IMR-90 (cell line): ENCODE measurements at regions not wholly inside any gene's neighbourhood (a gene's known extent, or its start where the extent isn't known, plus 50 kb on each side); places are given as distances from the start of the nearest gene placed in this dataset.

Experiments
- ATAC-seq: fragments of 200-7000 bp; cut with Tn5 transposase; 2 replicates; pipeline ENCODE4 v1.9.1; 2020; ENCODE audit warnings: low read depth, mild to moderate bottlenecking, moderate library complexity
- BruUV-seq: library from RNA; stranded (reverse); fragments of 400-500 nt; replicated peaks from 2 replicates; lab custom pipeline; 2021; lab: Mats Ljungman, UMichigan
- CTCF ChIA-PET: fragments of 300-600 bp; formaldehyde crosslinking; extraction: SDS; loops from one replicate; lab custom pipeline; 2021; ENCODE audit warnings: antibody characterized with exemption; lab: Yijun Ruan, JAX
- POLR2A ChIA-PET: fragments of 300-600 bp; sonication (Branson Sonifier 250); formaldehyde crosslinking; loops from one replicate; lab custom pipeline; 2022; ENCODE audit warnings: antibody characterized with exemption; ENCODE audit not compliant: unreplicated experiment; lab: Charles Lee
- DNase-seq: peaks from one replicate; pipeline ENCODE4 v3.0.0; 2013
- H2AFZ ChIP-seq: replicated peaks from 2 replicates; pipeline ENCODE3; 2013; ENCODE audit warnings: low read length, mild to moderate bottlenecking; ENCODE audit not compliant: poor library complexity
- H2AK5ac ChIP-seq: 2 replicates; pipeline ENCODE4 v1.6.1; 2013; ENCODE audit warnings: low read depth, low read length, inconsistent platforms
- H2AK9ac ChIP-seq: replicated peaks from 2 replicates; pipeline ENCODE3; 2013; ENCODE audit warnings: mild to moderate bottlenecking, low read depth, low read length, moderate library complexity; ENCODE audit not compliant: poor library complexity
- H2BK120ac ChIP-seq: 2 replicates; pipeline ENCODE4 v1.6.1; 2013; ENCODE audit warnings: low read depth, low read length, inconsistent platforms
- H2BK15ac ChIP-seq: 3 replicates; pipeline ENCODE4 v1.6.1; 2013; ENCODE audit warnings: low read depth, low read length, inconsistent platforms
- H2BK20ac ChIP-seq: 2 replicates; pipeline ENCODE4 v1.6.1; 2013; ENCODE audit warnings: low read depth, mild to moderate bottlenecking, inconsistent platforms, low read length, moderate library complexity
- H2BK5ac ChIP-seq: 2 replicates; pipeline ENCODE4 v1.6.1; 2013; ENCODE audit warnings: mild to moderate bottlenecking, low read depth, low read length, inconsistent platforms; ENCODE audit not compliant: poor library complexity, severe bottlenecking
- H3K14ac ChIP-seq: replicated peaks from 2 replicates; pipeline ENCODE4 v1.6.1; 2013; ENCODE audit warnings: low read depth, low read length, inconsistent platforms
- H3K18ac ChIP-seq: 2 replicates; pipeline ENCODE4 v1.6.1; 2013; ENCODE audit warnings: low read depth, low read length, control low read depth
- H3K23ac ChIP-seq: 2 replicates; pipeline ENCODE4 v1.6.1; 2013; ENCODE audit warnings: low read depth, low read length, inconsistent platforms
- H3K27ac ChIP-seq: 2 replicates; pipeline ENCODE4 v1.5.1; 2013; ENCODE audit warnings: mild to moderate bottlenecking, control low read depth, low read length; ENCODE audit not compliant: insufficient read depth
- H3K27me3 ChIP-seq: 2 replicates; pipeline ENCODE4 v1.6.1; 2013; ENCODE audit warnings: low read length; ENCODE audit not compliant: control insufficient read depth, insufficient read depth
- H3K36me3 ChIP-seq: 2 replicates; pipeline ENCODE4 v1.6.1; 2013; ENCODE audit warnings: low read length, mixed read lengths; ENCODE audit not compliant: control insufficient read depth, insufficient read depth
- H3K4ac ChIP-seq: 2 replicates; pipeline ENCODE4 v1.6.1; 2013; ENCODE audit warnings: low read depth, low read length, inconsistent platforms
- H3K4me1 ChIP-seq: 2 replicates; pipeline ENCODE4 v1.6.1; 2013; ENCODE audit warnings: low read length, mixed read lengths; ENCODE audit not compliant: control insufficient read depth, insufficient read depth
- H3K4me2 ChIP-seq: 2 replicates; pipeline ENCODE4 v1.6.1; 2013; ENCODE audit warnings: low read depth, mild to moderate bottlenecking, control low read depth, low read length, moderate library complexity
- H3K4me3 ChIP-seq: 2 replicates; pipeline ENCODE4 v1.5.1; 2013; ENCODE audit warnings: low read depth, mild to moderate bottlenecking, control low read depth, low read length, moderate library complexity; ENCODE audit not compliant: insufficient read depth
- H3K56ac ChIP-seq: 2 replicates; pipeline ENCODE4 v1.6.1; 2013; ENCODE audit warnings: low read length, inconsistent platforms; ENCODE audit not compliant: insufficient read depth; ENCODE audit errors: extremely low read depth
- H3K79me1 ChIP-seq, 2 experiments: 2 replicates each; pipeline ENCODE4 v1.6.1; 2013; ENCODE audit warnings: low read length in 2 of 2, inconsistent platforms in 1 of 2, low read depth in 1 of 2
- H3K9ac ChIP-seq: 2 replicates; pipeline ENCODE4 v1.6.1; 2013; ENCODE audit warnings: low read depth, low read length, control low read depth
- H3K9me1 ChIP-seq: 2 replicates; pipeline ENCODE4 v1.6.1; 2013; ENCODE audit warnings: low read length, inconsistent platforms; ENCODE audit not compliant: insufficient read depth
- H3K9me3 ChIP-seq: 2 replicates; pipeline ENCODE4 v1.6.1; 2013; ENCODE audit warnings: low read length; ENCODE audit not compliant: control insufficient read depth, insufficient read depth
- H4K20me1 ChIP-seq: 2 replicates; pipeline ENCODE4 v1.6.1; 2013; ENCODE audit warnings: low read length, inconsistent platforms; ENCODE audit not compliant: insufficient read depth
- H4K5ac ChIP-seq: 2 replicates; pipeline ENCODE4 v1.6.1; 2013; ENCODE audit warnings: mild to moderate bottlenecking, low read depth, low read length, control low read depth
- H4K8ac ChIP-seq, 2 experiments: 2 replicates each; pipeline ENCODE4 v1.6.1; 2013; ENCODE audit warnings: low read depth in 2 of 2, low read length in 2 of 2, control low read depth in 1 of 2, inconsistent platforms in 1 of 2
- H4K91ac ChIP-seq: 2 replicates; pipeline ENCODE4 v1.6.1; 2013; ENCODE audit warnings: low read depth, low read length, inconsistent platforms; ENCODE audit not compliant: insufficient read depth
- CEBPB ChIP-seq: IDR thresholded peaks from 2 replicates; pipeline ENCODE4 v1.6.1; 2012; ENCODE audit warnings: low read depth, low read length, improper control_type of control experiment
- FOS ChIP-seq: fragments of 150-350 bp; IDR thresholded peaks from 2 replicates; pipeline ENCODE4 v1.6.1; 2016; ENCODE audit warnings: low read depth, low read length
- MAFK ChIP-seq: IDR thresholded peaks from 2 replicates; pipeline ENCODE4 v1.6.1; 2012; ENCODE audit warnings: low read depth, low read length, improper control_type of control experiment
- MAZ ChIP-seq: IDR thresholded peaks from 2 replicates; pipeline ENCODE4 v1.6.1; 2012; ENCODE audit warnings: low read depth, mild to moderate bottlenecking, low read length, improper control_type of control experiment, moderate library complexity, borderline replicate concordance
- MXI1 ChIP-seq: IDR thresholded peaks from 2 replicates; pipeline ENCODE4 v1.6.1; 2012; ENCODE audit warnings: low read depth, mild to moderate bottlenecking, low read length, moderate library complexity, borderline replicate concordance
- POLR2A ChIP-seq: IDR thresholded peaks from 2 replicates; pipeline ENCODE4 v1.6.1; 2012; ENCODE audit warnings: mild to moderate bottlenecking, low read depth, low read length
- RAD21 ChIP-seq: IDR thresholded peaks from 2 replicates; pipeline ENCODE4 v1.6.1; 2012; ENCODE audit warnings: low read length, improper control_type of control experiment
- RCOR1 ChIP-seq: IDR thresholded peaks from 2 replicates; pipeline ENCODE4 v1.6.1; 2012; ENCODE audit warnings: mild to moderate bottlenecking, low read length, improper control_type of control experiment; ENCODE audit not compliant: insufficient replicate concordance
- RFX5 ChIP-seq: IDR thresholded peaks from 2 replicates; pipeline ENCODE4 v1.8.0; 2012; ENCODE audit warnings: low read depth, mild to moderate bottlenecking, low read length, moderate library complexity
- SMC3 ChIP-seq: fragments of 150-350 bp; IDR thresholded peaks from 2 replicates; pipeline ENCODE4 v1.6.1; 2016; ENCODE audit warnings: low read depth, mild to moderate bottlenecking, antibody characterized with exemption, low read length, moderate library complexity
- dilution Hi-C: fragments of 300-500 bp; cut with HindIII; formaldehyde crosslinking; loops from one replicate; pipeline ENCODE4 v1.14.3; 2018; ENCODE audit warnings: low sequenced_read_pairs; ENCODE audit not compliant: unreplicated experiment
- in situ Hi-C: fragments of 300-500 bp; cut with MboI; formaldehyde crosslinking; loops from 3 replicates; pipeline ENCODE4 v1.14.3; 2019; ENCODE audit warnings: low sequenced_read_pairs, inconsistent platforms, mixed read lengths
- intact Hi-C: fragments of 100-400 bp; cut with micrococcal nuclease; formaldehyde crosslinking; loops from 2 replicates; pipeline ENCODE4 v1.10.0; 2022
- TF ChIP-seq, protein P1 (sequence below): conservative IDR thresholded peaks from 2 replicates; pipeline ENCODE4 v1.5.1; 2012; ENCODE audit warnings: mild to moderate bottlenecking, low read depth, low read length, improper control_type of control experiment
- TF ChIP-seq, protein P2 (sequence below): fragments of 150-350 bp; IDR thresholded peaks from 2 replicates; pipeline ENCODE4 v1.6.1; 2016; ENCODE audit warnings: low read depth, mild to moderate bottlenecking, low read length, moderate library complexity, borderline replicate concordance
- TF ChIP-seq, protein P3 (sequence below): fragments of 150-350 bp; IDR thresholded peaks from 2 replicates; pipeline ENCODE4 v1.6.1; 2017; ENCODE audit warnings: mild to moderate bottlenecking, antibody characterized with exemption, low read length, low read depth

DNA sequence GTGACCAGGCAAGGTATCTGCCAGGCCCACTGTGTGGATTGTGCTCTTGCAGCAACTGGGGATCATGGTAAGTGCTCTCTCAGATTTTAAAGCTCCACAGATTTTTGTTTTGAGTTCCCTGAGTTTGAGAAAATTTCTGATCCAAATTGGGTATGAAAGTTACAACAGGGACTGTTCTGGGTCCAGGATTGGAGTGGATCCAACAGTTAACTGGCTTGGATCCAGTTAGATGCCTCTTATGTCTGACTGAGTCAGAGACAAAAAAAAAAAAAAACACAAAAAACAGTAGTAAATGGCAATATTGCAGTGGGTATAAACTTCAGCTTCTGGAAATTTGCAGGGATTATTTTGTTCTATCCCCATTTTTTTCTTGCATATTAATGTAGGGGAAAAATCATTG, 598.8 kb downstream of the C12orf50 start:
- no peak overlapping the region for H3K4ac ChIP-seq
- no peak overlapping the region for H3K9ac ChIP-seq
- H3K27ac ChIP-seq = no peak overlapping the region
- H4K20me1 ChIP-seq = no peaks in the 10 kb centered on the region
- H3K4me1 ChIP-seq = no peaks in the 10 kb centered on the region
- BruUV-seq = no TSS peak
- no peak overlapping the region for H3K56ac ChIP-seq
- no peak overlapping the region for H3K23ac ChIP-seq
- H2BK15ac ChIP-seq = no peak overlapping the region
- ChIA-PET CTCF (interaction anchor here (0.6 kb wide), 1 partner anchor 393 kb away, joined by 14 read pairs; no protein-coding TSS in a partner anchor), POLR2A (interaction anchor here (0.5 kb wide), 1 partner anchor 13 kb away, joined by 5 read pairs; no protein-coding TSS in a partner anchor)
- dilution Hi-C loops = no loop called here
- H3K14ac ChIP-seq = no peak overlapping the region
- no peak overlapping the region for H2BK5ac ChIP-seq
- ATAC-seq (no peak), DNase-seq (no peak)
- H2AK5ac ChIP-seq = no peak overlapping the region
- H2AK9ac ChIP-seq = no peak overlapping the region
- no peaks in the 10 kb centered on the region for H3K27me3 ChIP-seq
- H3K9me1 ChIP-seq = no peaks in the 10 kb centered on the region
- no peak overlapping the region for H4K8ac ChIP-seq
- H3K18ac ChIP-seq = no peak overlapping the region
- no peak overlapping the region for H2BK120ac ChIP-seq
- TF ChIP-seq SMC3 (no peak), RFX5 (no peak), RAD21 (no peak), RCOR1 (no peak), CEBPB (no peak), POLR2A (no peak), FOS (no peak), MAZ (no peak), MAFK (no peak), MXI1 (no peak)
- TF ChIP-seq, protein P1, sequence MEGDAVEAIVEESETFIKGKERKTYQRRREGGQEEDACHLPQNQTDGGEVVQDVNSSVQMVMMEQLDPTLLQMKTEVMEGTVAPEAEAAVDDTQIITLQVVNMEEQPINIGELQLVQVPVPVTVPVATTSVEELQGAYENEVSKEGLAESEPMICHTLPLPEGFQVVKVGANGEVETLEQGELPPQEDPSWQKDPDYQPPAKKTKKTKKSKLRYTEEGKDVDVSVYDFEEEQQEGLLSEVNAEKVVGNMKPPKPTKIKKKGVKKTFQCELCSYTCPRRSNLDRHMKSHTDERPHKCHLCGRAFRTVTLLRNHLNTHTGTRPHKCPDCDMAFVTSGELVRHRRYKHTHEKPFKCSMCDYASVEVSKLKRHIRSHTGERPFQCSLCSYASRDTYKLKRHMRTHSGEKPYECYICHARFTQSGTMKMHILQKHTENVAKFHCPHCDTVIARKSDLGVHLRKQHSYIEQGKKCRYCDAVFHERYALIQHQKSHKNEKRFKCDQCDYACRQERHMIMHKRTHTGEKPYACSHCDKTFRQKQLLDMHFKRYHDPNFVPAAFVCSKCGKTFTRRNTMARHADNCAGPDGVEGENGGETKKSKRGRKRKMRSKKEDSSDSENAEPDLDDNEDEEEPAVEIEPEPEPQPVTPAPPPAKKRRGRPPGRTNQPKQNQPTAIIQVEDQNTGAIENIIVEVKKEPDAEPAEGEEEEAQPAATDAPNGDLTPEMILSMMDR = no peak
- TF ChIP-seq, protein P2, sequence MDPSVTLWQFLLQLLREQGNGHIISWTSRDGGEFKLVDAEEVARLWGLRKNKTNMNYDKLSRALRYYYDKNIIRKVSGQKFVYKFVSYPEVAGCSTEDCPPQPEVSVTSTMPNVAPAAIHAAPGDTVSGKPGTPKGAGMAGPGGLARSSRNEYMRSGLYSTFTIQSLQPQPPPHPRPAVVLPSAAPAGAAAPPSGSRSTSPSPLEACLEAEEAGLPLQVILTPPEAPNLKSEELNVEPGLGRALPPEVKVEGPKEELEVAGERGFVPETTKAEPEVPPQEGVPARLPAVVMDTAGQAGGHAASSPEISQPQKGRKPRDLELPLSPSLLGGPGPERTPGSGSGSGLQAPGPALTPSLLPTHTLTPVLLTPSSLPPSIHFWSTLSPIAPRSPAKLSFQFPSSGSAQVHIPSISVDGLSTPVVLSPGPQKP = no peak
- TF ChIP-seq, protein P3, sequence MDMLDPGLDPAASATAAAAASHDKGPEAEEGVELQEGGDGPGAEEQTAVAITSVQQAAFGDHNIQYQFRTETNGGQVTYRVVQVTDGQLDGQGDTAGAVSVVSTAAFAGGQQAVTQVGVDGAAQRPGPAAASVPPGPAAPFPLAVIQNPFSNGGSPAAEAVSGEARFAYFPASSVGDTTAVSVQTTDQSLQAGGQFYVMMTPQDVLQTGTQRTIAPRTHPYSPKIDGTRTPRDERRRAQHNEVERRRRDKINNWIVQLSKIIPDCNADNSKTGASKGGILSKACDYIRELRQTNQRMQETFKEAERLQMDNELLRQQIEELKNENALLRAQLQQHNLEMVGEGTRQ = no peak
- H2AFZ ChIP-seq = no peak overlapping the region
- H3K9me3 ChIP-seq = peaks cover 3% of the 10 kb centered on the region
- in situ Hi-C loops = no loop called here
- no peaks in the 10 kb centered on the region for H3K36me3 ChIP-seq
- no peak overlapping the region for H4K91ac ChIP-seq
- no peak overlapping the region for H2BK20ac ChIP-seq
- H3K79me1 ChIP-seq = no peaks in the 10 kb centered on the region
- no peak overlapping the region for H3K4me3 ChIP-seq
- intact Hi-C loops = no loop called here
- H4K5ac ChIP-seq = no peak overlapping the region
- no peak overlapping the region for H3K4me2 ChIP-seq
